Gastroesophageal sphincter (tissue), 3 donors: ENCODE measurements at regions not wholly inside any gene's neighbourhood (a gene's known extent, or its start where the extent isn't known, plus 50 kb on each side); places are given as distances from the start of the nearest gene placed in this dataset.

Experiments
- POLR2A ChIP-seq, 2 donors: fragments of 450-650 bp; IDR thresholded peaks; one replicate each; pipeline ENCODE4 v1.6.1; 2017; ENCODE audit warnings: antibody characterized with exemption in 2 of 2, mild to moderate bottlenecking in 2 of 2, moderate library complexity in 1 of 2
- TF ChIP-seq, protein P1 (sequence below), 4 experiments: fragments of 200-600 bp in 2 of 4; fragments of 450-650 bp in 2 of 4; sonication (generic) in 1 of 4; IDR thresholded peaks; one replicate each; pipeline ENCODE4 v1.5.1; 2017 to 2019; ENCODE audit warnings: antibody characterized with exemption in 4 of 4, mild to moderate bottlenecking in 2 of 4, moderate library complexity in 2 of 4

DNA sequence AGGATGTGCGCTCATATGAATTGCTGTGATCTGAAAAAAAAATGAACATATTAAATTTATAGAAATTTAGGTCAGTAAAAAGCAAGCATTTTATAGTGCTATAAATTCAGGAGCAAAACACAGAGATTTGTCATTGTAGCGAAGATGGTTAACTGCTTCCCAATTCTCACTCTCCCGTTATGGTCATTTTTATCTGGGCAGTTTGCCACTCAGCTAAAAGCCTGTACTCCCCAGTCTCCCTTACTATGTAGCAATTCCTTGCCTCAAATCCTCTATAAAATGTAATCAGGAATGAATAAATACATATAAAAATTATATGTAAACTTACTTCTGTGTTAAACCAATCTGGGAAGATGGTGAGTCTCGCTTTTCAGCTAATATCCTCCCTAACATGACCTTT, 471.5 kb downstream of the HINT1 start:
- TF ChIP-seq, protein P1, sequence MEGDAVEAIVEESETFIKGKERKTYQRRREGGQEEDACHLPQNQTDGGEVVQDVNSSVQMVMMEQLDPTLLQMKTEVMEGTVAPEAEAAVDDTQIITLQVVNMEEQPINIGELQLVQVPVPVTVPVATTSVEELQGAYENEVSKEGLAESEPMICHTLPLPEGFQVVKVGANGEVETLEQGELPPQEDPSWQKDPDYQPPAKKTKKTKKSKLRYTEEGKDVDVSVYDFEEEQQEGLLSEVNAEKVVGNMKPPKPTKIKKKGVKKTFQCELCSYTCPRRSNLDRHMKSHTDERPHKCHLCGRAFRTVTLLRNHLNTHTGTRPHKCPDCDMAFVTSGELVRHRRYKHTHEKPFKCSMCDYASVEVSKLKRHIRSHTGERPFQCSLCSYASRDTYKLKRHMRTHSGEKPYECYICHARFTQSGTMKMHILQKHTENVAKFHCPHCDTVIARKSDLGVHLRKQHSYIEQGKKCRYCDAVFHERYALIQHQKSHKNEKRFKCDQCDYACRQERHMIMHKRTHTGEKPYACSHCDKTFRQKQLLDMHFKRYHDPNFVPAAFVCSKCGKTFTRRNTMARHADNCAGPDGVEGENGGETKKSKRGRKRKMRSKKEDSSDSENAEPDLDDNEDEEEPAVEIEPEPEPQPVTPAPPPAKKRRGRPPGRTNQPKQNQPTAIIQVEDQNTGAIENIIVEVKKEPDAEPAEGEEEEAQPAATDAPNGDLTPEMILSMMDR (IDR thresholded peaks at IDR 0.05) = no peak
- TF ChIP-seq POLR2A (IDR thresholded peaks at IDR 0.05) = no peak
